A172 (cell line): ENCODE measurements at regions not wholly inside any gene's neighbourhood (a gene's known extent, or its start where the extent isn't known, plus 50 kb on each side); places are given as distances from the start of the nearest gene placed in this dataset.
A peak's percentile ranks its signal among the peaks of the same experiment; 100 is the strongest.

Experiments
- DNase-seq: peaks from one replicate; pipeline ENCODE4 v3.0.0-alpha.2; 2015; ENCODE audit warnings: low spot score

DNA sequence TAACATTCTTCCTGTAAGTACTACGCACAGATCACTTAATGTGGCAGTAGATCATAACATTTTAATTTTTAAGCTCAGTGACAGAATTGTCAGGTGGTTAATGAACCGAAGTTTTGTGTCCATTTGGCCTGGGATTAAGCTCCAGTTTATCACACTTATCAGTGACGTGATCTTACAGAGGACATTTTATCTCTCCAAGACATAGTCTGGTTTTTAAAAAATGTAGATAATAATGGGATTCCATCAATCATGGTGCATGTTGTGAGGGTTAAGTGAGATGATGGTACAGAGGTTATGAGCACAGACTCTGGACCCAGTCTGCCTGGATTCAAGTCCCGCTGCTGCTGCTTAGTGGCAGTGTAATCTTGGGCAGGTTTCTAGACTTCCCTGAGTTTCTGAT lies 66.0 kb upstream of the ZFAND5 start:
- DNase-seq: no peak

DNA sequence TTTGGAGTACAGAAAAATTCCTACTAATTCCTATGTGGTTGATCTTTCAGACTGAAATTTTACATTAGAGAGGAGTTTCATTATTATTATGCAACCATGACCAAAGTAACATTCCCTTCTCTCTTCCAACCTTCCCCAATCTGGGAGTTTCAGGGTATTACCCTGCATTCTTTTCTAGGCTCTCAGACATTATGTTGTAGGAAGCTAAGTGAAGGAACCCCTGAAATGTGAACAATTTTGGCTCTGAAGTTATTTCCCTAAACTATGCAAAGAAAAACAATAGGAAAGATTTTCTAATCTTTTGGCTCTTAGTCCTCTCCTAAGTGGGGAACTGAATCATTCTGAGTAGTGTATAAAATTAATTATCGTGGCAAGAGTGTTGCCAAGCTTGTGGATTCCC lies 63.3 kb upstream of the ZFAND5 start:
- DNase-seq: peak; percentile 57

DNA sequence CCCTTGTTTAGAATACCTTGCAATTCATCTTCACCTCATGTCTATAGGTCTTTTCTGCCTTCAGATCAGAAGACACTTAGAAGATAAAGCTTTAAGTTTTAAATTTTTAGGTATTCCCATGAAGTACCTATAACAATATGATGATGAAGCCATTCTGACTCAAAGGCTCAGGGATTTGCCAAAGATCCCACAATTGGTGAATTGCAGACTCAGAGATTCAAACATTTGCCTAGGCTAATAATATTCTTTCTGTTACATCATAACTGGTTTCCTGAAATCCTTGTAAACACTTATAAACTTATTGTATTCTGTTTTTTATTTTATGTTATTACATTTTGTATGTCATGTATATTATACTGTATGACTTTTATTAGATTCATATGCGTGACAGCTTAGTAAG lies 62.8 kb upstream of the ZFAND5 start:
- DNase-seq: no peak

DNA sequence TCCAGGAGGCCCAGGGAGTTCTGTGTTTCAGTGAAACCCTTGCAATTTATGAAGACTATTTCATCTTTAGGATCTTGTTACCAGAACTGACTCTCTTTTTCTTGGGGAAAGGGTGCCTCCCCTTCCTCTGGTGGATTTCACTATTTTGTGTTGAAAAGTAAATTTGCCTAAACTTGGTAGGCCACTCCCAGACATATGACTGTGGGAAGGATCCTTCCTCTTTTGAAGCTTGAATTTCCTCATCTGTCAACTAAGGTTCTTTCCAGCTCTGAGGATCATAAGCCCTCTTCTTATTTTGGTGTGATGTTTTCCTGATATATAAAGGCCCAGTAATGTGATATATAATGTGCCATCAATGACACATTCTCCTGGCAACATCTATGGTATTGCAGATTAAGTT lies 59.1 kb upstream of the ZFAND5 start:
- DNase-seq: no peak

DNA sequence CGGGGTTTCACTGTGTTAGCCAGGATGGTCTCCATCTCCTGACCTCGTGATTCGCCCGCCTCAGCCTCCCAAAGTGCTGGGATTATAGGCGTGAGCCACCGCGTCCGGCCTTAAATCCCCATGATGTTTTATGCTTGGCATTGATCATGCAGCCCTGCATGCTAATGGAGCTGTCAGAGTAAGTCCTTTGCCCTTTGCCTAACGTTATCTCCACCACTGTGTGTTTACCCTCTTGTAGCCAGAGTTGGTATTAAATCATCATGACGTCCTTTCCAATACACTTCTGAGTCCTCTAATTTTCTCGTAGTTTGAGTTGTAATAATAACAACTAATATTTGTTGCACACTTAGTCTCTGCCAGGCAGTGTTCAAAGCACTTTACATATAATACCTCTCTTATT lies 57.2 kb upstream of the ZFAND5 start:
- no peak for DNase-seq

DNA sequence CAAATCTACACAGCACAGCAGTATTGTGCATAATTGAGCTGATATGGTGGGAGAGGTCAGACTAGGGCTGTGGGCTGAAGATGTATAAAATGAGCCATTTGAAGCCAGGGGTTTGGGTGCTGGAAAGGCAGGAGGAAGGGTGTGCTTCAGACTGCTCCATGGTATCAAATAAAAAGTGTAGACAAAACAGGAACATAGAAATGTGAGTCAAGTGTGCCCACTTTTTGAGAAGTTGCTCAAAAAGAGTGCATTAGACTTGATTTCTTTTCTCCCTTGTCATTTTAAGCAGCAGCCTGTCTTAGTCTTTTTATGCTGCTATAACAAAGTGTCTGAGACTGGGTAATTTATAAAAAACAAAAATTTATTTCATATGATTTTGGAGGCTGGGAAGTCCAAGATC lies 55.8 kb upstream of the ZFAND5 start:
- DNase-seq: no peak

DNA sequence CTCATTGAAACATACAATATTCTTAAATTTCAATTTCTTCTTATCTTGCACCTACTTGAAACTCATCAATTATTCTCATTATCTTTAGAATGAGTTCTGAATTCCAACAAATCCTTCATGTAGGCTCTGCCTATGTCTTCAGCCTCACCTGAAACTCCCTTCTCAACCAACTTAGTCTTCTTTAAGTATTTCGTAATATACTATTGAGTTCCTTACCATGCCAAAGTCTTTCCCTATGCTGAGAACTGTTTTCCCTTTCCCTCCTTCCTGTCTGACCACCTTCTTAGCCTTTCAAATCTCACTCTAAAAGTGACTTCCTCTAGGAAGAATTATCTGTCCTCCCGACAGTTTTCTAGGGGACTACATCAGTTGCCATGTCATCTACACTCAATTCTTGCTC lies 50.9 kb upstream of the ZFAND5 start:
- DNase-seq: no peak

DNA sequence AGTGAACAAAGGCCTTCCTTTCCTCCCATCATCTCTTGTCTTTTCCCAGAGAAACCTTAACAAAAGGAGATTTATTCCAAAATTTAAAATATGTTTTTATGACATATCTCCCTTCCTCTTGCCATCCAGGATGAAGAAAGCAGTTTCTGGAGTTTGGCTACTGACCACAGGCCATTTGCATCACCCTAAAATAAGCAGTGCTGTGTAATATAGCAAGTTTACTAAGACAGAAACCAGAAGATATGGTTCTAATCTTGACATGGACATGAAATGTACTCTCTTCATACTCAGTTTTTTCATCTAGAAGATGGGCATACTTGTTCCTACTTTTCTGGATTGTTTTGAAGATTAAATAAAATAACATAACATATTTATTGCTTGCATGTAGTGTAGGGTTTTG lies 50.2 kb upstream of the ZFAND5 start:
- no peak for DNase-seq
